VCaP (cell line): ENCODE measurements at regions not wholly inside any gene's neighbourhood (a gene's known extent, or its start where the extent isn't known, plus 50 kb on each side); places are given as distances from the start of the nearest gene placed in this dataset.

Experiments used
- H3K27ac ChIP-seq: fragments of 450-650 bp; 2 replicates; pipeline ENCODE4 v1.5.1; 2017
- TF ChIP-seq, protein P1 (sequence below): fragments of 450-650 bp; conservative IDR thresholded peaks from 2 replicates; pipeline ENCODE4 v1.5.1; 2017; ENCODE audit warnings: mild to moderate bottlenecking, moderate library complexity

DNA sequence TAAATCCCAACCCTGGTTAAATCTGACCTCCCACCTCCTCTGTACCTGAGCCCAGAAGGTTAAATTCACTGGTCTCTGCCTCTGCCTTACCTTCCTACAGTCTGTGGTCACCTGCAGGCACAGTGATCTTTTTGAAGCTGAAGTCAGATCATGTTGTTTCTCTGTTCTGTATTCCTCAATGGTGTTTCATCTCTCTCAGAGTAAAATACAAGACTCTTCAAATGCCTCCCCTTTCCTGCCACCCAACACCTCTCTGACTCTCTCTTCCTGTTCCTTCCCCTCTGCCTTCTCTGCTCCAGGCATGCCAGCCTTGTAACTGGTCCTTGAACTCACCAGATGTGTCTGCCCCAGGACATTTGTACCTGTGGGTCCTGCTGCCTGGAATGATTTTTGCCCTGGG lies 219.3 kb downstream of the UXS1 start:
- TF ChIP-seq, protein P1, sequence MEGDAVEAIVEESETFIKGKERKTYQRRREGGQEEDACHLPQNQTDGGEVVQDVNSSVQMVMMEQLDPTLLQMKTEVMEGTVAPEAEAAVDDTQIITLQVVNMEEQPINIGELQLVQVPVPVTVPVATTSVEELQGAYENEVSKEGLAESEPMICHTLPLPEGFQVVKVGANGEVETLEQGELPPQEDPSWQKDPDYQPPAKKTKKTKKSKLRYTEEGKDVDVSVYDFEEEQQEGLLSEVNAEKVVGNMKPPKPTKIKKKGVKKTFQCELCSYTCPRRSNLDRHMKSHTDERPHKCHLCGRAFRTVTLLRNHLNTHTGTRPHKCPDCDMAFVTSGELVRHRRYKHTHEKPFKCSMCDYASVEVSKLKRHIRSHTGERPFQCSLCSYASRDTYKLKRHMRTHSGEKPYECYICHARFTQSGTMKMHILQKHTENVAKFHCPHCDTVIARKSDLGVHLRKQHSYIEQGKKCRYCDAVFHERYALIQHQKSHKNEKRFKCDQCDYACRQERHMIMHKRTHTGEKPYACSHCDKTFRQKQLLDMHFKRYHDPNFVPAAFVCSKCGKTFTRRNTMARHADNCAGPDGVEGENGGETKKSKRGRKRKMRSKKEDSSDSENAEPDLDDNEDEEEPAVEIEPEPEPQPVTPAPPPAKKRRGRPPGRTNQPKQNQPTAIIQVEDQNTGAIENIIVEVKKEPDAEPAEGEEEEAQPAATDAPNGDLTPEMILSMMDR = no peak
- no peak overlapping the region for H3K27ac ChIP-seq

DNA sequence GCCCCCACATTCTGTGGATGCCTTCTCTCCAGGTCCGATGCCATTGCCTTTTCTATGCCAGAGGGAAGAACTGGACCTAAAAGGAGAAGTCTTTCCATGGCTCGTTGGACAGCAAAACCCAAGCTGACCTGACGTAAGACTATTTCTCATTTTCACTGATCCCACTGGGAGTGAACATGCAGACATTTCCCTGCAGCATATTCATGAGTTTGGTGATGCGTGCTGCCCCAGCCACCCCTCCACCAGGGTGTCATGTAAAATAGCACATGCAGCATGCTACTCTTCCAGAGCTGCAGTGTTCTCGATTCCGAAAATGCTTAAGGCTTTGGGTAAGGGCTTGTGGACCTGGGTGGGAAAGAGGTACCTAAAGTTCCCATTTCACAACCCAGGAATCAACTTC lies 221.2 kb downstream of the UXS1 start:
- H3K27ac ChIP-seq = no peak overlapping the region
- TF ChIP-seq, protein P1 = no peak

DNA sequence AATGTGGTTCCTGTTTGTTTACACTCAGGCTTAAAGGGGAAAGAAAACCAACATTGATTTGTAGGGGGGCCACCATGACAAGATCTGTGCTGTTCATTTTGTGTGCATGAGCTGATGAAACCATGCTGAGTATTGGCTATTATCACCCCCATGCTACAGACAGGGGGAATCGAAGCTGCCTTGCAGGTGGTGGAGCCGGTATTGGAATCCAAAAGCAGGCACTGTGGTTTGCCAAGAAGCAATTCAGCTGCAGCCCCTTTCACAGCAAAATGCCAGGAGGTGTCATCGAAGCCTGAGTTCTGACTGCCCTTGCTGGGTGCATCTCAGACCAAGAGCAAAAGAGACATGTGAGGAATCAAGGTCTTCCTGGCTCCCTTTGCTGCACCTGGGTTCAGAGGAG lies 221.9 kb downstream of the UXS1 start:
- TF ChIP-seq, protein P1 = no peak
- no peak overlapping the region for H3K27ac ChIP-seq

DNA sequence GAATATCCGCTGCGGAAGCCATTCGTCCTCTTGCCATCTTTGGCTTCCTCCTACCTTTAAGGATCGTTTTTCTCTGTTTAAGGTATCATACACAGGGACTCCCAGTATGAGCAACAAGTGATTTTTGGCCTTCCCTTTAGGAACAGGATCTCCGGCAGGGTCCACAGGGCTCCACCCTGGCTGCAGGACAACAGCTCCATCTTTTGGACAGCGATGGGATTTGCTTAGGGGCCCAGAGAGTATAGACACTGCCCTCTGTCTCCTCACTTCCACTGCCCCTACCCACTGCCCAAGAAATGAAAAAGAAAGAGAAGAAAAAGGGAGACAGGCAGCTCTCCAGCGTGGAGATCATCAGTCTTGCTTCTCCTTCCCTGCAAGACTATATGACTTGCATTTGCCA lies 224.5 kb downstream of the UXS1 start:
- H3K27ac ChIP-seq = no peak overlapping the region
- TF ChIP-seq, protein P1 = peak; percentile 54

DNA sequence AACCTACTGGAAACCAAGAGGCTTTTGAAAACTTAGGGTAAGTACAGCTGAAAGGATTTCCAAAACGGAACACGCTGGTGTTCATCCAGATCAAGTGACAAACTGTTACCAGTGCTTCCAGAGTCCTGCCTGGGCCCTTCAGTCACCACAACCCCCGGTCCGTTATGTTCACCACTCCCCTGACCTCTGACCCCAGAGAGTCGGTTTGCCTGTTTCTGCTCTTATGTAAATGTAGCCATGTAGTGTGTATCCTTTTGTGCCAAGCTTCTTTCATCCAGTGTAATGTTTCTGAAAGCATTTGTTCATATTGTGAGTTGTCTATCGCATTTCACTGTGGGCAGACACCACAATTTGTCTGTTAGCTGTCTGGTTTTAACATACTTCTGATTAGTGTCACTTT lies 217.5 kb downstream of the NCK2 start:
- H3K27ac ChIP-seq = no peak overlapping the region
- TF ChIP-seq, protein P1 = no peak

DNA sequence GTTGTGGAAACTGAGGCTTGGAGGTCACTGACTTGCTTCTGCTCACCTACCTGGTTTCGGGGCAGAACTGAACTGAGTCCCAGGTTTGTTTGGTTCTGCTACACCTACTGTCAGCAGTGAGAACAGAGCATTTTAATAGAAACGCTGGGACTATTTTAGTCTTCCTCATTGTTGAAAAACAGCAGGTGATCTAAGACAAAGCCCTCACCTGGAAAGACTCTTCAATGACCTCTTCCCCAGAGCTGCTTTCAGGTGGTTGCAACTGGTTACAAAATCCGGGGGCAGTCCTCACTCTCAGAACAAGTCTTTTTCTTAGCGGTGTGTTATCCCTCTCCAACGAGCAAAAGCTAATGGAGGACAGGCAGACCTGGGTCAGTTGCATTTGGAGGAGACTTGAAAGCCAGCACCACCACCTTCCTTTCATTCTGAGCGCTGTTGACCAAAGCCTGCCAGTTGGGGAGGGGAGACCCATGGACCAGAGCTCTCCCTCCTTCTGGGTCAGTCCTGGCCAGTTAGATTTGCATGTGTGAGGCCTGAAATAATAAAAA lies 217.0 kb downstream of the NCK2 start:
- H3K27ac ChIP-seq = no peak overlapping the region
- TF ChIP-seq, protein P1 = no peak

DNA sequence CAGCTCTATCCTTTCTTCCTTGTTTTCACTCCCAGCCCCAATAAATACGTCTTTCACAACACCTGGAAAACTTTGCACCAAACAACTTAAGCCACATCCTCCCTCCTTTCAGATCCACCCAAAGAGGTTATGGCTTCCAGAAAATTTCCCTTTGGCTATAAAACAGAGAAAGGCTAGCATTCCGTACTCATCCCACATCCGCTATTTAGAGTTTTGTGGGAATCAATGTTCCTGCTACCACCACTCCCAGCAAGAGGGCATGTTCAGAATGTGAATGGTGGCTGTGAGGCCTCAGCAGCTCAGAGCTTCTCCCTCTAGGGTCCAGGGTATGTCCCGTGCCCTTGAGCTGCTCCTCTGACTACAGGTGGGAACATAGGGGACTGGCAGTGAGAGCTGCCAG lies 214.6 kb downstream of the NCK2 start:
- H3K27ac ChIP-seq = no peak overlapping the region
- TF ChIP-seq, protein P1 = no peak
